HG03378 (cell line): ENCODE measurements at regions not wholly inside any gene's neighbourhood (a gene's known extent, or its start where the extent isn't known, plus 50 kb on each side); places are given as distances from the start of the nearest gene placed in this dataset.
"Not testable (repeated sequence)": the region's sequence is repeated elsewhere in the genome, so short reads cannot be mapped to it uniquely, and the experiment has no call there.

Source experiments
- ATAC-seq: cut with Tn5 transposase; IDR thresholded peaks from one replicate; pipeline ENCODE4 v1.9.1; 2021; ENCODE audit warnings: mild to moderate bottlenecking, moderate library complexity; ENCODE audit not compliant: unreplicated experiment

DNA sequence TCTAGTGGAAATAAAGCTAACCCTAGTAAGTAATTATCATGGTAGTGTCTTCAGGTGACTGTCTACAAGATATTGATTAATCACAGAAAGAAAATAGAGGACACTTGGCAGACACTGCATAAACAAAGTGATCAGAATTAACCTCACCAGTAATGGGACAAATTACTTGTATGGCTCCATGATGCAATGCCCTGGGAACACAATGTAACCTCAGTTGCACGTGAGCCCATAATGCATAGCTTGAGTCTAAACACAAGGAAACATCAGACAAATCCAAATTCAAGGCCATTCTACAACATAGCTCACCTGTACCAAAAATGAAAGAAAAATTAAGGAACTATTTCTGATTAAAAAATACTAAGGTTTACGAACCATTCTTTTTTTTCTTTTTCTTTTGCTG is 92.4 kb upstream of the SSTR4 start:
- ATAC-seq: no peak

- no peak for ATAC-seq
Observed at GRCh38 chr20:22944062-22944461, 91.0 kb upstream of the SSTR4 start.

DNA sequence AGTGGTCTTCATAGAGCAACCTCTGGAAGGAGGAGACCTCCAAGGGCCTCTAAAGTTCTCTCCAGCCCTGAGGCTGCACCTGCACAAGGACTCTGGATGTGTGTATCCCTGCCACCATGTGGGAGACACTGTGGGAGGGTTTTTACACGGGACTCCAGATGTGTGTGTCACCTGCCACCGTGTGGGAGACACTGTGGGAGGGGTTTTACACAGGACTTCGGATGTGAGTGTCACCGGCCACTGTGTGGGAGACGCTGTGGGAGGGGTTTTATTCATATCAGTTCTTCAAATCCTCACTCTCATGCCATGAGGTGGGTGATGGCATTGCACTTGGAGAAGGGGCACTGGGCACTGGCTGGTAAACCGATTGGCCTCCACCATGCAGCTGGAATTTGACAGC is 90.2 kb upstream of the SSTR4 start:
- no peak for ATAC-seq

- no peak for ATAC-seq
Observed at GRCh38 chr20:22946596-22946995, 88.5 kb upstream of the SSTR4 start.

- no peak for ATAC-seq
Observed at GRCh38 chr20:22949331-22950109, 85.6 kb upstream of the SSTR4 start.

DNA sequence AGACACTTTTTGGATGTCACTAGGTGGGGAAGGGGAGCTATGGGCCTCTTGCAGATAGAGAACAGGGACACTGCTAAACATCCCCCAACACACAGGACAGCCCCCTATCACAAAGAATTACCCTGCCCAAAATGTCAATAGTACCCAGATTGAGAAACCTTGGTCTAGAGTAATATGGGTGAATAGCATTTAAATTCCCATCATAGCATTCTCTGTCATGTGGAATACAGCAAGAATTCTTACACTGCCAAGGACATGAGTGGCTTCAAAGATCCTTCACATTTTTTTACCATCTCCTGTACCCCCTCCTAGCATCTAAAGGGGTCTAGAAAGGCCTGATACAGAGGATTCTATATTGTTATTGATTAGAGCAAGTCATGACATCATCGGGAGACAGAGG is 83.1 kb upstream of the SSTR4 start:
- ATAC-seq: no peak

GRCh38 chr20:22954661-22955060 is 80.5 kb upstream of the SSTR4 start:
- ATAC-seq: no peak

GRCh38 chr20:22958390-22958789 is 76.7 kb upstream of the SSTR4 start:
- no peak for ATAC-seq

GRCh38 chr20:22962567-22963439 is 72.3 kb upstream of the SSTR4 start:
- no peak for ATAC-seq

GRCh38 chr20:22963581-22963980 is 71.5 kb upstream of the SSTR4 start:
- no peak for ATAC-seq

DNA sequence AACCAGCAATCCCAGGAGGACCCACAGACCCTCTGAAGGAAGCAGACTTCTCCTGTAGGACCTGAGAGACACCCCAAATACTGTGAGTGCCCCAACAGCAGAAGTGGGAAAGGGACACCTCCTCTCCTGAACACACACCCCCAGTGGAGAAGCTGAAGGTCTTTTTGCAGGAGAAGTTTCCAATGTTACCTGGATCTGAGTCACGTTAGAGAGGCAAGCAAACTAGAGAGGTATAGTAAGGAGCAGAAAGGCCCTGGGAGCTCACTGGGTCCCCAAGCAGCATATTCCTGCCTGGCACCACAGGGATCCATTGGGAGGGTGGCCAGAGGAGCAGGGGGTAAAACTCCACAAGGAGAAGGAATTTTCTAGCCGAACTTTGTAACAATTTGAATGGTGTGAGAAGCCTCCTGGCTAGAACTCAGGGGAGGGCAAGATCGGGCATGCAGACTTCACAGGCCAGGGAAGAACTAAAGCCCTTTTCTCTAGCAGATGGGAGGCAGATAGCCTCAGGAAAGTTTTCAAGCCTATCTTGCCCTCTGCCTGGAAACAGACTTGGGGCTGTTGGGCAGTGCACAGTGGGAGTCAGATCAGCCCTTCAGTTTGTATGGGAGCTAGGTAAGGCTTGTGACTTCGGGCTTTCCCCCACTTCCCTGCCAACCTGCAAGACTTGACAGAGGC is 68.2 kb upstream of the SSTR4 start:
- ATAC-seq: no peak

GRCh38 chr20:22967706-22968105 is 67.4 kb upstream of the SSTR4 start:
- ATAC-seq: not testable (repeated sequence)

DNA sequence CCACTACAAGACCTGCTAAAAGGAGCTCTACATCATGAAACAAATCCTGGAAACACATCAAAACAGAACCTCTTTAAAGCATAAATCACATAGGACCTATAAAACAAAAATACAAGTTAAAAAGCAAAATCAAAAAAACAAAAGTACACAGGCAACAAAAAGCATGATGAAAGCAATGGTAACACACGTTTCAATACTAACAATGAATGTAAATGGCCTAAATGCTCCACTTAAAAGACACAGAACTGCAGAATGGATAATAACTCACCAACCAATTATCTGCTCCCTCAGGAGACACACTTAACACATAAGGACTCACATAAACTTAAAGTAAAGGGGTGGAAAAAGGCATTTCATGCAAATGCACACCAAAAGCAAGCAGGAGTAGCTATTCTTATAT is 66.1 kb upstream of the SSTR4 start:
- not testable (repeated sequence) for ATAC-seq

GRCh38 chr20:22971077-22971476 is 64.0 kb upstream of the SSTR4 start:
- ATAC-seq: not testable (repeated sequence)

GRCh38 chr20:22974354-22974753 is 60.8 kb upstream of the SSTR4 start:
- no peak for ATAC-seq

GRCh38 chr20:22977047-22977785 is 57.9 kb upstream of the SSTR4 start:
- no peak for ATAC-seq

DNA sequence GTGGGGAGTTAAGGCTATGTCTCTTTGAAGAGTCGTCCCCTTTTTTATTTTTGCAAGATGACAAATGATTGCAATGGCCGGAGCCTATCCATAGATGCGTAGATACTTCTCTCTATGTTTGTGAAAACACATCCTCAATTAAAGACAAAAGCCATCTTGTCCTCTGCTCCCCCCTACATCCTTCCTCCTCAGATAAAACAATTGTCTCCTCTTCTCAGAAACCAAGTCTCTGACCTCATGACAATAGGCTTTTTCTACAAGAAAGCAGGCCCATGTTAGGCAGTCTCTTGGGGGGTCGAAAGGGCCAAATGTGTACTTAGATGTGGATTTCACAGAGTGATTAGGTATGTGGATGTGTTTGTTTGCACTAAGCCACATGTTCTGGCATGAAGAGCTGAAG is 51.1 kb upstream of the SSTR4 start:
- ATAC-seq: no peak

DNA sequence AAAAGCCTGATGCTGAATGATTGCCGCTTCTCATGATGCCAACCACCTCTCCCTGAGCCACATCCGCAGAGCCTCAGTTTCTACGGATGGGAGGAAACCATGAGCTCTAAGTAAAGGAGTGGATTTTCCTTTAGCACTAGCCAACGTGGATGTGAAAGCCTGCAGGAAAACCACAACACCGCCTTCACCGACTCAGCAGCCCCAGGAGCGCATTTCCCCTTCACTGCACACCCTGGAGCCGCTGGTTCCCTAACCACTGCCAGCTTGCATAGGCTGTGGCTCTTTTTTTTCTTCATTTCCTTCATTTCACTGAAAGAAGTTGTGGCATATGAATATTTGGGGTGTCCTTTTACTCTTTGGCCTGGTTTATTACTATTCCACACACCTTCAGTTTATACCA is 50.5 kb upstream of the SSTR4 start:
- ATAC-seq: no peak

GRCh38 chr20:22985239-22985778 is 49.8 kb upstream of the SSTR4 start:
- ATAC-seq: no peak
